ENCODE measurements at regions not wholly inside any gene's neighbourhood (a gene's known extent, or its start where the extent isn't known, plus 50 kb on each side); places are given as distances from the start of the nearest gene placed in this dataset.

DNA sequence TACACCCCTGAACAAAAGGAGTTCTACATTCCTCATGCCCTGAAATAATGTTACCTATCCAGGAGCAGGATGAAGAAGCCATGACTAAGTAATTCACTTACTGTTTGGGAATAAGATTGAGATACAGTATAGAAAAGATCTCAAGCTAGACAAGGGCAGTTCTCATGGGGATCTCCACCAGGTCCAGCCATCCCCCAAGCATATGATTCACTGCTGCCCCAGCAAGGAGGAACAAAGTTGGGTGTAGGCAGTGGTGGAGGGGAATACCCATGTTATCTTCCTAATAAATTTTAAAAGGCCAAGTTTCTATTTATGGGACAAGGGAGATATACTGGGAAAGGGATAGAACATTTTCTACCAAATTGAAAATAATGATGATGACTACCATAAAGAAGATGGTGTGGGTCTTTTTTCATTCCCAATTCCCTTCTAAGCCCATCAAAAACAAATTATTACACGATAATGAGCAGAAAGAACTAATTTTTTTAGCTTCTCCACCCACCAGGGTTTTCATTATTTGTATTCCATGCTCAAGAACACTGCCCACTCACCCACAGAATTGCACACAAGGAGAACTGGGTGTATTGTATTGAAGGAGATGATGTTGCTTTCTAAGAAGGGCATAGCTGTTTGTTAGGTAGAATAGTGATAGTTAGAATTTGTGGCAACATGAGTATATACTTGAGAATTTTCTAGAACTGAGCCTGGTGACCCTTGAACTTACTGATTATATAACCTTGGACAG, 204.6 kb downstream of the BTG1 start:
- no peak overlapping the region for H3K4me3 ChIP-seq (ENCODE audit: low read length)
- H3K4me1 ChIP-seq (ENCODE audit: control insufficient read depth, insufficient read depth, low read length), result no peaks in the 10 kb centered on the region
- WGBS, result 92% methylated on average over 1 of the region's 1 CpG
- no peak for ATAC-seq
- intact Hi-C loops (cut with DNase I), result no loop called here
- H3K9me3 ChIP-seq (ENCODE audit: control insufficient read depth, low read length), result no peaks in the 10 kb centered on the region
- no peaks in the 10 kb centered on the region for H3K27me3 ChIP-seq (ENCODE audit: control insufficient read depth, insufficient read depth)
- no peak overlapping the region for H3K27ac ChIP-seq (ENCODE audit: low read length)
- DNase-seq, result no peak

DNA sequence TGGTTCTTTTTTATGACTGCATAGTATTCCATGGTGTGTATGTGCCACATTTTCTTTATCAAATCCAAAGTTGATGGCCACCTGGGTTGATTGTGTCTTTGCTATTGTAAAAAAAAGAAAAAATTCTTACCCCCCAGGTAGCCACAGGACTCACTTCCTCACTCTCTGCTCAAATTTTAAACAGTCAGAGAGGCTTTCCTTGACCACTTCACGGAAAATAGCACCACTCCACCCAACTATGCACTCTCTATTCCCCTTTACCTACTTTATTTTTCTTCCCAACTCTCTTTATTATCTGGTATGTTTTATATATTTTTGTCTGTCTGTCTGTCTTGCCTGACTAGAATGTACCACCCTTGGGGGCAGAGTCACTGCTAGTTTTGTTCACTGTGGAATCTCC, 205.3 kb downstream of the BTG1 start:
- WGBS, result 98% methylated on average over 1 of the region's 1 CpG
- no peak for ATAC-seq
- H3K9me3 ChIP-seq (ENCODE audit: control insufficient read depth, low read length), result no peaks in the 10 kb centered on the region

DNA sequence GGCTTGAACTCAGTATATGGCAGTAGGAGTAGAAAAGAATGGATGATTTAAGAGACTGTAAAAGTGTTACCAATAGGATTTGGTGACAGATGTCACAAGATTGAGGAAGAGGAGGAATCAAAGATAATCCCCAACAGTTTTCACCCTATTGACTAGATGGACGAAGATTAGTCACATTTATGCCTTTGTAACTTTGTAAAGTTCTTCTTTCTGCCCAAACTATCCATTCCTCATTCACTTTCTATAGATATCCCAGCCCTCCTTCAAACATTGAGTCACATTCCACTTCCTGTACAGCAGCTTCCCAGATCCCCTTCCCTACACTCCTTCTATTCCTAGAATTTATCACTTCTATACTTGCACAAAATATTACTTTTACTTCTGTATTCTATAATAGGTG, 207.9 kb downstream of the BTG1 start:
- intact Hi-C loops (cut with DNase I), result no loop called here
- no peak for ATAC-seq
- no peak overlapping the region for H3K27ac ChIP-seq (ENCODE audit: low read length)
- DNase-seq, result no peak
- H3K9me3 ChIP-seq (ENCODE audit: control insufficient read depth, low read length), result no peaks in the 10 kb centered on the region
- no peaks in the 10 kb centered on the region for H3K27me3 ChIP-seq (ENCODE audit: control insufficient read depth, insufficient read depth)
- no peak overlapping the region for H3K4me3 ChIP-seq (ENCODE audit: low read length)
- H3K4me1 ChIP-seq (ENCODE audit: control insufficient read depth, insufficient read depth, low read length), result no peaks in the 10 kb centered on the region
- 98% methylated on average over 1 of the region's 1 CpG for WGBS

More for the DNA sequence above, 205.3 kb downstream of the BTG1 start:
- Histone ChIP-seq H3K4me3 (ENCODE audit: low read length) (no peak overlapping the region), H3K27me3 (ENCODE audit: control insufficient read depth, insufficient read depth) (no peaks in the 10 kb centered on the region), H3K27ac (ENCODE audit: low read length) (no peak overlapping the region), H3K4me1 (ENCODE audit: control insufficient read depth, insufficient read depth, low read length) (no peaks in the 10 kb centered on the region)
- intact Hi-C loops (cut with DNase I), result no loop called here
- DNase-seq, result no peak

DNA sequence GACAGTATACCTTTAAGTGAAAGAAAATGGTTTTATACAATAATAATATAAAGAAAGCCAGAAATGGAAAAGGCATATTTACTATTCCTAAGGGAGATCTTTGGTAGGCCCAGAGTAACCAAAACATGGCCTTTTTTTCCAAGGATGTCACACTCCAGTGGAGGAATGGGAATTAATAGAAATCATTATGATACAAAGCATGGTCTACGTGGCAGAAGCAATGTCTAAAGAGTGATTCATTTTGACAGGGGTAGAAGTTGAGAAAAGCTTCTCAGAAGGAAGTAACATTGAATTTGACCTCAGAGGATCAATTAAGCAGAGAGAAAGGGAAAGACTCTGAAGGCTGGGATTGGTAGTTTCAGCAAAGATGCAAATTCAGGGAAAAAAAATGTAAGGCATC, 208.6 kb downstream of the BTG1 start:
- no peak for DNase-seq
- no peak for ATAC-seq
- Histone ChIP-seq H3K27me3 (ENCODE audit: control insufficient read depth, insufficient read depth) (no peaks in the 10 kb centered on the region), H3K4me3 (ENCODE audit: low read length) (no peak overlapping the region), H3K27ac (ENCODE audit: low read length) (no peak overlapping the region), H3K9me3 (ENCODE audit: control insufficient read depth, low read length) (no peaks in the 10 kb centered on the region), H3K4me1 (ENCODE audit: control insufficient read depth, insufficient read depth, low read length) (no peaks in the 10 kb centered on the region)
- intact Hi-C loops (cut with DNase I), result no loop called here
- WGBS, result 76% methylated on average over 1 of the region's 1 CpG

DNA sequence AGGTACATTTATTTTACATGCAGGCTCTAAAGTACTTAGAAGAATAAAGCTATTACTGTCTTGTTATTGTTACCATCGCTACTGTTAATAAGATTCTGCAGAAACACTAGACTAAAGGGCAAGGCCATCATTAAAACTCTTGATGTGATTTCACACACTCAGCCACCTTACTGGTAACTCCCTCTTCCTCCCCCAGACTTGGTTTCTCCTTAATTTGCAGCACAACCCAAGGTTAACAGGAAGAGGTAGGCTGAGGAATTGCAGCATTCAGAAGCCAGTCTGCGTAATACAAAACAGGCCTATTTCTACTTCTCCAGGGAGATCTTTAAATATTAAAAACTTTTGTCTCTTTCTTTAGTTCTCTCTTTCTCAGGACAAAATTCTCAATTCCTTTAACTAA, 210.3 kb downstream of the BTG1 start:
- DNase-seq (no peak), ATAC-seq (no peak)
- Histone ChIP-seq H3K4me3 (ENCODE audit: low read length) (no peak overlapping the region), H3K4me1 (ENCODE audit: control insufficient read depth, insufficient read depth, low read length) (peaks cover 2% of the 10 kb centered on the region), H3K27ac (ENCODE audit: low read length) (no peak overlapping the region), H3K27me3 (ENCODE audit: control insufficient read depth, insufficient read depth) (no peaks in the 10 kb centered on the region), H3K9me3 (ENCODE audit: control insufficient read depth, low read length) (no peaks in the 10 kb centered on the region)
- intact Hi-C loops (cut with DNase I), result no loop called here
- WGBS, result 94% methylated on average over 2 of the region's 2 CpGs

DNA sequence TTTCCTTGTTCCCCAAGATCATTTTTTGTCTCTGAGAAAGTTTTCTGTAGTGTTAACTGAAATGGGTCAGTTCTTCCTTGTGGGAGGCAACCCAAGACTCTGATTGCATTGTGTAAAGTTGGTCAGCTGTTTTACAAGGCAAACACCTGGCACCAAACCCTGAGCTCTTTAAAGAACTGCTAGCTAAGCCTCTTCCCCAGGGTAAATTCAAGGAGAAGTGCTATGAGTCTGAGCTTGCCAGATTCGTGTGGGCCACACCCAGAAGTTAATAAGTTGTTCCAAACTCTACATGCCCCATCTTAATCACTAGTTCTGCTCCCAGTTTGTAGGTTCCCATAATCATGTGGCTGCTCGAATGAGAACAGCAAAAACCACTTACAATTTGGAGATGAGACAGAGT, 214.5 kb downstream of the BTG1 start:
- WGBS, result 36% methylated on average over 2 of the region's 2 CpGs
- Histone ChIP-seq H3K27me3 (ENCODE audit: control insufficient read depth, insufficient read depth) (no peaks in the 10 kb centered on the region), H3K9me3 (ENCODE audit: control insufficient read depth, low read length) (no peaks in the 10 kb centered on the region), H3K4me1 (ENCODE audit: control insufficient read depth, insufficient read depth, low read length) (peaks cover 2% of the 10 kb centered on the region), H3K27ac (ENCODE audit: low read length) (no peak overlapping the region), H3K4me3 (ENCODE audit: low read length) (no peak overlapping the region)
- peak in 2 of 3 donors; percentile 19 to 51 for DNase-seq
- intact Hi-C loops (cut with DNase I), result no loop called here
- peak; percentile 73 to 82 for ATAC-seq

DNA sequence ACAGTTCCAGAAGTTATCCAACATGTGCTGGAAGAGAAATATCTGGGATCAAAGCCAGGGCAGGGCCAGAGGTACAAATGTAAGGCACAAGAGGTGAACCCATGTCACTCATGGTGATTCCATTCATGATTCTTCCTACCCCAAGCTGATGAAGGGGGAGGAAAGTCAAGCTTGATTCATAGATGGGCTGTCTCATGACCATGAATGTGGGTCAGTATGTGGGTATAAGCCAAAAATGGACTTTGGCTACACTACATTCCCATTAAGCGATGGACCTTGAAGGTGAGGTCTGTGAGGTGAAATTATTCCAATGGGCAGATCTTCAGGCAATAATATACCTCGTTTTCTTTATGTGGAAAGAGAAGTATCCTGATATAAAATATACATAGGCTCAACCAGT, 217.1 kb downstream of the BTG1 start:
- ATAC-seq (no peak), DNase-seq (no peak)
- no peak overlapping the region for H3K27ac ChIP-seq (ENCODE audit: low read length)
- WGBS, result 96% methylated on average over 2 of the region's 2 CpGs
- no peaks in the 10 kb centered on the region for H3K9me3 ChIP-seq (ENCODE audit: control insufficient read depth, low read length)
- no peaks in the 10 kb centered on the region for H3K27me3 ChIP-seq (ENCODE audit: control insufficient read depth, insufficient read depth)
- peaks cover 2% of the 10 kb centered on the region for H3K4me1 ChIP-seq (ENCODE audit: control insufficient read depth, insufficient read depth, low read length)
- no peak overlapping the region for H3K4me3 ChIP-seq (ENCODE audit: low read length)
- intact Hi-C loops (cut with DNase I), result no loop called here

DNA sequence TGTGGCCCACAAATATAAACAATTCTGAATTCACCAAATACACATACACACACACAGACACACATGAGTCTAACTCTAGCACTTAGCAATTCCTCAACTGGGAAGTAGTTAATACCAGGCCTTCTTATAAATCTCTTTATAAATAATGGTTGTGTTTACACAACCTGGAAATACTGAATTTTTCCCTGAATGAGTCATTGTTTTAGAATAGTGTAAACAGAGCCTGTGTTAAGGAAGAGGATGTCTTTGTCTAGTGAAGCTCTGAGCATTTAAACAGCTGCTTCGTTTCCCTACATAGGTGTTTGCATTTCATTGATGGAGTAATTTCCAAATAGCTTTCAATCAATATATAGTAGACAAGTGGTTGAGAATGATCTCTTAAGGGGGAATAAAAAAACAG, 218.8 kb downstream of the BTG1 start:
- Histone ChIP-seq H3K27me3 (ENCODE audit: control insufficient read depth, insufficient read depth) (no peaks in the 10 kb centered on the region), H3K9me3 (ENCODE audit: control insufficient read depth, low read length) (no peaks in the 10 kb centered on the region), H3K27ac (ENCODE audit: low read length) (no peak overlapping the region), H3K4me3 (ENCODE audit: low read length) (no peak overlapping the region), H3K4me1 (ENCODE audit: control insufficient read depth, insufficient read depth, low read length) (peaks cover 2% of the 10 kb centered on the region)
- DNase-seq (no peak), ATAC-seq (peak in 1 of 2 donors; percentile 42)
- intact Hi-C loops (cut with DNase I), result no loop called here
- WGBS, result 66% methylated on average over 1 of the region's 1 CpG

DNA sequence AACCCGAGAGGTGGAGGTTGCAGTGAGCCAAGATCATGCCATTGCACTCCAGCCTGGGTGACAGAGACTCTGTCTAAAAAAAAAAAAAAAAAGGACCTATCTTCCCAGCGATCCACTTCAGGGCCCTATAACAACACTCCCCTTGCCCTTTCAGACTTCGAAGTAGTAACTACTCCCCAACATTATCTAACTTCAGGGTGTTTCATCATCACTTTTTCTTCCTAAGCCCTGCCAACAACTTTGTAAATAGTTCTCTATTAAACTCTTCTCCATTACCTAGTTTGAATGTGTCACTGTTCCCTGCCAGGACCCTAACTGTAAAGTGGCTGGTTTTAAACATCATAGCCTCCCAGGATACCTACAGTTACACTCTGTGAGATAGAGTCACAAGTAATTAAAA, 220.8 kb downstream of the BTG1 start:
- H3K4me3 ChIP-seq (ENCODE audit: low read length), result no peak overlapping the region
- no peak for DNase-seq
- no peaks in the 10 kb centered on the region for H3K9me3 ChIP-seq (ENCODE audit: control insufficient read depth, low read length)
- no peaks in the 10 kb centered on the region for H3K27me3 ChIP-seq (ENCODE audit: control insufficient read depth, insufficient read depth)
- no peak overlapping the region for H3K27ac ChIP-seq (ENCODE audit: low read length)
- H3K4me1 ChIP-seq (ENCODE audit: control insufficient read depth, insufficient read depth, low read length), result no peaks in the 10 kb centered on the region
- 94% methylated on average over 3 of the region's 3 CpGs for WGBS
- ATAC-seq, result no peak
- intact Hi-C loops (cut with DNase I), result no loop called here

DNA sequence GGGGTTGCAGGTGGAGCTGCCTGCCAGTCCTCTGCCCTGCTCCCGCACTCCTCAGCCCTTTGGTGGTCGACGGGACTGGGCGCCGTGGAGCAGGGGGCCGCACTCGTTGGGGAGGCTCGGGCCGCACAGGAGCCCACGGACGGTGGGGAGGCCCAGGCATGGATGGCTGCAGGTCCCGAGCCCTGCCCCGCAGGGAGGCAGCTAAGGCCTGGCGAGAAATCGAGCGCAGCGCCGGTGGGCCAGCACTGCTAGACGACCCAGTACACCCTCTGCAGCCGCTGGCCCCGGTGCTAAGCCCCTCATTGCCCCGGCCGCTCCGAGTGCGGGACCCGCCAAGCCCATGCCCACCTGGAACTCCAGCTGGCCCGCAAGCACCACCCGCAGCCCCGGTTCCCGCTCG, 221.8 kb downstream of the BTG1 start:
- Histone ChIP-seq H3K27ac (ENCODE audit: low read length) (no peak overlapping the region), H3K27me3 (ENCODE audit: control insufficient read depth, insufficient read depth) (no peaks in the 10 kb centered on the region), H3K9me3 (ENCODE audit: control insufficient read depth, low read length) (no peaks in the 10 kb centered on the region), H3K4me1 (ENCODE audit: control insufficient read depth, insufficient read depth, low read length) (no peaks in the 10 kb centered on the region), H3K4me3 (ENCODE audit: low read length) (no peak overlapping the region)
- DNase-seq (peak; percentile 12 to 49 (median 42)), ATAC-seq (no peak)
- intact Hi-C loops (cut with DNase I), result no loop called here
- 98% methylated on average over 31 of the region's 31 CpGs for WGBS

DNA sequence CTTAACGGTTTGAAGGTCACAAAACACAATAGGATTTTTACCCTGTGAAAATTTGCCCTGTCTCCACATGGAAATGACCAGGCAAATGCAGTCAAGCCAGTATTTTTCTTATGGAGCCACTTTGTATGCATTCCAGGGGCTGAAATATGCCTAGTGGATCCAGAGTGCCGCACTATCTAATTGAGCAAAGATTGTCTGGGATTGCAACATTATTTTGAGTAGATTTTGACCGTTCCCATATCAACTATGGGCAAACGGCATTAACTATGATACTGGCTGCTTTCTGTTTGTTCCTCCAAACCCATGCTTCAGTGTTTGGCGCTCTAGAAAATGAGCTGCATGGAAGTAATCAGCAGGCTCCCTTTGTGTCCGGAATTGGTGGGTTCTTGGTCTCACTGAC, 223.0 kb downstream of the BTG1 start:
- Histone ChIP-seq H3K27me3 (ENCODE audit: control insufficient read depth, insufficient read depth) (no peaks in the 10 kb centered on the region), H3K9me3 (ENCODE audit: control insufficient read depth, low read length) (no peaks in the 10 kb centered on the region), H3K4me1 (ENCODE audit: control insufficient read depth, insufficient read depth, low read length) (no peaks in the 10 kb centered on the region), H3K4me3 (ENCODE audit: low read length) (no peak overlapping the region), H3K27ac (ENCODE audit: low read length) (no peak overlapping the region)
- intact Hi-C loops (cut with DNase I), result no loop called here
- DNase-seq (no peak), ATAC-seq (no peak)
- WGBS, result 83% methylated on average over 6 of the region's 6 CpGs

DNA sequence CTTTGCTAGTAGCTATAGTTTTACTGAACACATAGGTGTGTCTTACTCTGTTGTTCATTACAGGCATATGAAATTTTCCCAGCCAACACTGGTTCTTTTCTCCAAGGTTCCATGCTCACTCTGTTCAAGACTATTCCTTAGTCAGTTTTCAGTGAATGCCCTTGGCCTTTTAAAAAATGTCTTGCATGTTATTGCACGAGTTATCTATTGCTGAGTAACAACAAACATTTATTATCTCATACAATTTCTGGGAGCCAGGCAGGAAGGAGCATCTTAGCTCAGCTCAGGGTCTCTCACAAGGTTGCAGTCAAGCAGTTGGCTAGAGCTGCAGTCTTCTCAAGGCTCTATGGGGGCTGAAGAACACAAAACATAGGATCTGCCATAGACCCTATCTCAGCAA, 223.5 kb downstream of the BTG1 start:
- intact Hi-C loops (cut with DNase I), result no loop called here

More for the DNA sequence above, 223.5 kb downstream of the BTG1 start:
- H3K4me3 ChIP-seq (ENCODE audit: low read length), result no peak overlapping the region
- H3K4me1 ChIP-seq (ENCODE audit: control insufficient read depth, insufficient read depth, low read length), result no peaks in the 10 kb centered on the region
- DNase-seq (no peak), ATAC-seq (no peak)
- H3K27me3 ChIP-seq (ENCODE audit: control insufficient read depth, insufficient read depth), result no peaks in the 10 kb centered on the region
- no peak overlapping the region for H3K27ac ChIP-seq (ENCODE audit: low read length)
- whole genome bisulfite sequencing, result 40% methylated on average over 1 of the region's 1 CpG
- no peaks in the 10 kb centered on the region for H3K9me3 ChIP-seq (ENCODE audit: control insufficient read depth, low read length)
